Ishikawa (cell line): ENCODE measurements at regions not wholly inside any gene's neighbourhood (a gene's known extent, or its start where the extent isn't known, plus 50 kb on each side); places are given as distances from the start of the nearest gene placed in this dataset.

Experiments
- EP300 ChIP-seq: IDR thresholded peaks from 2 replicates; pipeline ENCODE4 v1.6.1; 2012; ENCODE audit warnings: borderline replicate concordance
- RAD21 ChIP-seq: IDR thresholded peaks from 2 replicates; pipeline ENCODE4 v1.6.1; 2012; ENCODE audit warnings: low read depth
- TCF12 ChIP-seq: IDR thresholded peaks from 2 replicates; pipeline ENCODE4 v1.6.1; 2012; ENCODE audit warnings: low read depth
- TEAD4 ChIP-seq: IDR thresholded peaks from 2 replicates; pipeline ENCODE4 v1.6.1; 2012
- TF ChIP-seq, protein P1 (sequence below): IDR thresholded peaks from 2 replicates; pipeline ENCODE4 v1.6.1; 2012
- TF ChIP-seq, protein P2 (sequence below): IDR thresholded peaks from 2 replicates; pipeline ENCODE4 v1.6.1; 2012; ENCODE audit warnings: low read depth, mild to moderate bottlenecking

DNA sequence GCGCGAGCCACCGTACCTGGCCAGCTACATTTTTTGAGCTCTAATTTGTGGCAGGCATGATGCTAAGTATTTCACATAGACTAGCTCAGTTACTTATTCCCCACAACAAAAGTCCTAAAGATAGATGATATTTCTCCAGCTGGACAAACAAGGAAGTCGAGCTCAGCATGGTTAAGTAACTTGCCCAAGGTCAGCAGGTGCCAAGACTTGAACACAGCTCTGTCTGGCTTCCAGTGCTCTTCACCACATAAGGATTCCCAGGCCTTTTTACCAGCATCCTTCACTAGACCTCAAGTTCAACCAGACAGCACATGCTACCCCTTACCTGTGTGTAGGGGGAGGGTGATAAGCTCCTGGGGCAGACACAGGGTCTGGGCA, 177.3 kb upstream of the NCAM1 start:
- TF ChIP-seq RAD21 (no peak), TEAD4 (no peak), TCF12 (no peak), EP300 (no peak)
- TF ChIP-seq, protein P1, sequence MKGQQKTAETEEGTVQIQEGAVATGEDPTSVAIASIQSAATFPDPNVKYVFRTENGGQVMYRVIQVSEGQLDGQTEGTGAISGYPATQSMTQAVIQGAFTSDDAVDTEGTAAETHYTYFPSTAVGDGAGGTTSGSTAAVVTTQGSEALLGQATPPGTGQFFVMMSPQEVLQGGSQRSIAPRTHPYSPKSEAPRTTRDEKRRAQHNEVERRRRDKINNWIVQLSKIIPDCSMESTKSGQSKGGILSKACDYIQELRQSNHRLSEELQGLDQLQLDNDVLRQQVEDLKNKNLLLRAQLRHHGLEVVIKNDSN = no peak
- TF ChIP-seq, protein P2, sequence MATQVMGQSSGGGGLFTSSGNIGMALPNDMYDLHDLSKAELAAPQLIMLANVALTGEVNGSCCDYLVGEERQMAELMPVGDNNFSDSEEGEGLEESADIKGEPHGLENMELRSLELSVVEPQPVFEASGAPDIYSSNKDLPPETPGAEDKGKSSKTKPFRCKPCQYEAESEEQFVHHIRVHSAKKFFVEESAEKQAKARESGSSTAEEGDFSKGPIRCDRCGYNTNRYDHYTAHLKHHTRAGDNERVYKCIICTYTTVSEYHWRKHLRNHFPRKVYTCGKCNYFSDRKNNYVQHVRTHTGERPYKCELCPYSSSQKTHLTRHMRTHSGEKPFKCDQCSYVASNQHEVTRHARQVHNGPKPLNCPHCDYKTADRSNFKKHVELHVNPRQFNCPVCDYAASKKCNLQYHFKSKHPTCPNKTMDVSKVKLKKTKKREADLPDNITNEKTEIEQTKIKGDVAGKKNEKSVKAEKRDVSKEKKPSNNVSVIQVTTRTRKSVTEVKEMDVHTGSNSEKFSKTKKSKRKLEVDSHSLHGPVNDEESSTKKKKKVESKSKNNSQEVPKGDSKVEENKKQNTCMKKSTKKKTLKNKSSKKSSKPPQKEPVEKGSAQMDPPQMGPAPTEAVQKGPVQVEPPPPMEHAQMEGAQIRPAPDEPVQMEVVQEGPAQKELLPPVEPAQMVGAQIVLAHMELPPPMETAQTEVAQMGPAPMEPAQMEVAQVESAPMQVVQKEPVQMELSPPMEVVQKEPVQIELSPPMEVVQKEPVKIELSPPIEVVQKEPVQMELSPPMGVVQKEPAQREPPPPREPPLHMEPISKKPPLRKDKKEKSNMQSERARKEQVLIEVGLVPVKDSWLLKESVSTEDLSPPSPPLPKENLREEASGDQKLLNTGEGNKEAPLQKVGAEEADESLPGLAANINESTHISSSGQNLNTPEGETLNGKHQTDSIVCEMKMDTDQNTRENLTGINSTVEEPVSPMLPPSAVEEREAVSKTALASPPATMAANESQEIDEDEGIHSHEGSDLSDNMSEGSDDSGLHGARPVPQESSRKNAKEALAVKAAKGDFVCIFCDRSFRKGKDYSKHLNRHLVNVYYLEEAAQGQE = no peak
